Astrocyte (in vitro differentiated cells and primary cell): ENCODE measurements at regions not wholly inside any gene's neighbourhood (a gene's known extent, or its start where the extent isn't known, plus 50 kb on each side); places are given as distances from the start of the nearest gene placed in this dataset.
"Not testable (repeated sequence)": the region's sequence is repeated elsewhere in the genome, so short reads cannot be mapped to it uniquely, and the experiment has no call there.

ENCODE experiments used
- DNase-seq: peaks from one replicate; pipeline ENCODE4 v3.0.0-alpha.2; 2010; ENCODE audit warnings: low read depth
- FAIRE-seq: peaks from 2 replicates; lab custom pipeline; 2011; peaks lifted over from hg19 to GRCh38; lab: Jason Lieb, UNC
- H2AFZ ChIP-seq: 2 replicates; pipeline ENCODE4 v1.6.0; 2012; ENCODE audit warnings: low read depth, low read length, inconsistent platforms
- H3K27ac ChIP-seq: 2 replicates; pipeline ENCODE4 v1.5.1; 2011; ENCODE audit warnings: low read depth, low read length, inconsistent platforms
- H3K27me3 ChIP-seq: 2 replicates; pipeline ENCODE4 v1.6.0; 2011; ENCODE audit warnings: low read length, inconsistent platforms; ENCODE audit not compliant: insufficient read depth
- H3K36me3 ChIP-seq: 2 replicates; pipeline ENCODE4 v1.5.1; 2011; ENCODE audit warnings: low read length, inconsistent platforms; ENCODE audit not compliant: insufficient read depth
- H3K4me1 ChIP-seq: 2 replicates; pipeline ENCODE4 v1.5.1; 2011; ENCODE audit warnings: low read length, inconsistent platforms; ENCODE audit not compliant: insufficient read depth
- H3K4me2 ChIP-seq: 2 replicates; pipeline ENCODE4 v1.6.0; 2012; ENCODE audit warnings: low read length, inconsistent platforms
- H3K4me3 ChIP-seq: 2 replicates; pipeline ENCODE4 v1.5.1; 2011; ENCODE audit warnings: low read depth, mild to moderate bottlenecking, low read length, inconsistent platforms; ENCODE audit not compliant: insufficient read depth
- H3K79me2 ChIP-seq: 2 replicates; pipeline ENCODE4 v1.6.0; 2012; ENCODE audit warnings: mild to moderate bottlenecking, low read length, inconsistent platforms; ENCODE audit not compliant: insufficient read depth
- H3K9ac ChIP-seq: 2 replicates; pipeline ENCODE4 v1.6.0; 2012; ENCODE audit warnings: mild to moderate bottlenecking, low read length, inconsistent platforms
- H3K9me3 ChIP-seq: 2 replicates; pipeline ENCODE4 v1.5.1; 2012; ENCODE audit warnings: low read depth, mild to moderate bottlenecking, low read length, inconsistent platforms; ENCODE audit not compliant: insufficient read depth
- H4K20me1 ChIP-seq: 2 replicates; pipeline ENCODE4 v1.6.0; 2012; ENCODE audit warnings: low read length, inconsistent platforms; ENCODE audit not compliant: insufficient read depth
- H3K27ac Mint-ChIP-seq: one replicate; pipeline ENCODE4 v1.8.0; 2021; ENCODE audit warnings: mild to moderate bottlenecking, mixed read lengths; ENCODE audit not compliant: unreplicated experiment
- H3K27me3 Mint-ChIP-seq: one replicate; pipeline ENCODE4 v1.8.0; 2021; ENCODE audit warnings: low read depth, mixed read lengths; ENCODE audit not compliant: unreplicated experiment
- H3K36me3 Mint-ChIP-seq: one replicate; pipeline ENCODE4 v1.8.0; 2021; ENCODE audit warnings: low read depth, mixed read lengths; ENCODE audit not compliant: unreplicated experiment
- H3K4me1 Mint-ChIP-seq: one replicate; pipeline ENCODE4 v1.8.0; 2021; ENCODE audit warnings: low read depth, mixed read lengths; ENCODE audit not compliant: unreplicated experiment
- H3K4me3 Mint-ChIP-seq: one replicate; pipeline ENCODE4 v1.8.0; 2021; ENCODE audit warnings: mild to moderate bottlenecking, moderate library complexity, mixed read lengths; ENCODE audit not compliant: unreplicated experiment
- H3K9me3 Mint-ChIP-seq: one replicate; pipeline ENCODE4 v1.8.0; 2021; ENCODE audit warnings: mild to moderate bottlenecking, mixed read lengths; ENCODE audit not compliant: unreplicated experiment
- EZH2 ChIP-seq: IDR thresholded peaks from 2 replicates; pipeline ENCODE4 v1.6.1; 2012; ENCODE audit warnings: mild to moderate bottlenecking, low read length, inconsistent platforms; ENCODE audit not compliant: insufficient read depth
- TF ChIP-seq, protein P1 (sequence below): IDR thresholded peaks from 2 replicates; pipeline ENCODE4 v1.5.1; 2011; ENCODE audit warnings: low read depth, mild to moderate bottlenecking, inconsistent platforms, low read length, moderate library complexity; ENCODE audit not compliant: insufficient read depth

DNA sequence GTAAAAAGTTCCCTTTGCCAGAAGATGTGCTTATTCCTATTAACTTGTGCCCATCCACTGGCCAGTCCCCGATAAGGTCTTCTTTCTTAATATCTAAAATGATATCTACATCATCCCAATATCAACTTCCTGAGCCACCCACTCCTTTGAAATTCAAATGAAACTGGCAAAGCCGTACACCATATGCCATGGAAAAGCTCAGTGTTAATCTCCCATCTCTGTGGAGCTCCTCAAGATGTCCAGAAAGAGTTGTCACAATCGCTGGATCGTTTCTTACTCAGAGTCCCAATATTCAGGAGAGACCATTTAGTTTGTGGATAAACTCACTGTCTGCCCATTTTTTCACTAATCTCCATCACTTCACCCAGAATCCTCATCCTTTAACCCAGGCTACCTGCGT lies 420.7 kb downstream of the NPIPA8 start:
- Histone ChIP-seq H3K4me3 (no peak overlapping the region), H3K9me3 (no peaks in the 10 kb centered on the region), H2AFZ (no peak overlapping the region), H3K4me1 (no peaks in the 10 kb centered on the region), H3K36me3 (no peaks in the 10 kb centered on the region), H4K20me1 (no peaks in the 10 kb centered on the region), H3K79me2 (no peaks in the 10 kb centered on the region), H3K27ac (no peak overlapping the region), H3K27me3 (no peaks in the 10 kb centered on the region), H3K9ac (no peak overlapping the region), H3K4me2 (no peak overlapping the region)
- Mint-ChIP-seq H3K4me1 (no peaks in the 10 kb centered on the region), H3K4me3 (no peak overlapping the region), H3K9me3 (peaks cover 6% of the 10 kb centered on the region), H3K36me3 (no peaks in the 10 kb centered on the region), H3K27ac (no peak overlapping the region), H3K27me3 (no peaks in the 10 kb centered on the region)
- FAIRE-seq, result no peak
- TF ChIP-seq EZH2, result no peak
- TF ChIP-seq, protein P1, sequence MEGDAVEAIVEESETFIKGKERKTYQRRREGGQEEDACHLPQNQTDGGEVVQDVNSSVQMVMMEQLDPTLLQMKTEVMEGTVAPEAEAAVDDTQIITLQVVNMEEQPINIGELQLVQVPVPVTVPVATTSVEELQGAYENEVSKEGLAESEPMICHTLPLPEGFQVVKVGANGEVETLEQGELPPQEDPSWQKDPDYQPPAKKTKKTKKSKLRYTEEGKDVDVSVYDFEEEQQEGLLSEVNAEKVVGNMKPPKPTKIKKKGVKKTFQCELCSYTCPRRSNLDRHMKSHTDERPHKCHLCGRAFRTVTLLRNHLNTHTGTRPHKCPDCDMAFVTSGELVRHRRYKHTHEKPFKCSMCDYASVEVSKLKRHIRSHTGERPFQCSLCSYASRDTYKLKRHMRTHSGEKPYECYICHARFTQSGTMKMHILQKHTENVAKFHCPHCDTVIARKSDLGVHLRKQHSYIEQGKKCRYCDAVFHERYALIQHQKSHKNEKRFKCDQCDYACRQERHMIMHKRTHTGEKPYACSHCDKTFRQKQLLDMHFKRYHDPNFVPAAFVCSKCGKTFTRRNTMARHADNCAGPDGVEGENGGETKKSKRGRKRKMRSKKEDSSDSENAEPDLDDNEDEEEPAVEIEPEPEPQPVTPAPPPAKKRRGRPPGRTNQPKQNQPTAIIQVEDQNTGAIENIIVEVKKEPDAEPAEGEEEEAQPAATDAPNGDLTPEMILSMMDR, result no peak
- no peak for DNase-seq

DNA sequence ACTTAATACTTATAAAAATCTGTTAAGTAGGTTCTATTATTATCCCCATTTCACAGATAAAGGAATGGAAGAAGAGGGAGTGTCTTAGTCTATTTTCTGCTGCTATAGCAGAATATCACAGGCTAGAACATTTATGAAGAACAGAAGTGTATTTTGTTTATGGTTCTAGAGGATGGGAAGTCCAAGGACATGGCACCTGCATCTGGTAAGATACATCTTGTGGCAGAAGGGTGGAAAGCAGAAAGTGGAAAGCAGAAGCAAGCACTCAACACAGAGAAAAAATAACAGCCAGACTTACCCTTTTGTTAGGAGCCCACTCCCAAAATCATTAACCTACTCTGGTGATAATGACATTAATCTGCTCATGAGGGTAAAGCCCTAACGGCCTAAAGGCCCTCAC lies 422.4 kb downstream of the NPIPA8 start:
- DNase-seq (no peak), FAIRE-seq (no peak)
- H3K36me3 ChIP-seq, result no peaks in the 10 kb centered on the region
- no peak overlapping the region for H3K4me2 ChIP-seq
- H3K4me3 ChIP-seq, result no peak overlapping the region
- no peaks in the 10 kb centered on the region for H3K9me3 ChIP-seq
- TF ChIP-seq, protein P1, result no peak
- TF ChIP-seq EZH2, result no peak
- no peak overlapping the region for H3K27ac ChIP-seq
- H3K9me3 Mint-ChIP-seq, result peaks cover 3% of the 10 kb centered on the region
- H3K27me3 ChIP-seq, result no peaks in the 10 kb centered on the region
- H3K4me1 ChIP-seq, result no peaks in the 10 kb centered on the region
- no peaks in the 10 kb centered on the region for H3K27me3 Mint-ChIP-seq
- H3K9ac ChIP-seq, result no peak overlapping the region
- H3K79me2 ChIP-seq, result no peaks in the 10 kb centered on the region
- H4K20me1 ChIP-seq, result no peaks in the 10 kb centered on the region
- H2AFZ ChIP-seq, result no peak overlapping the region
- H3K4me1 Mint-ChIP-seq, result no peaks in the 10 kb centered on the region
- no peaks in the 10 kb centered on the region for H3K36me3 Mint-ChIP-seq
- no peak overlapping the region for H3K4me3 Mint-ChIP-seq
- no peak overlapping the region for H3K27ac Mint-ChIP-seq

DNA sequence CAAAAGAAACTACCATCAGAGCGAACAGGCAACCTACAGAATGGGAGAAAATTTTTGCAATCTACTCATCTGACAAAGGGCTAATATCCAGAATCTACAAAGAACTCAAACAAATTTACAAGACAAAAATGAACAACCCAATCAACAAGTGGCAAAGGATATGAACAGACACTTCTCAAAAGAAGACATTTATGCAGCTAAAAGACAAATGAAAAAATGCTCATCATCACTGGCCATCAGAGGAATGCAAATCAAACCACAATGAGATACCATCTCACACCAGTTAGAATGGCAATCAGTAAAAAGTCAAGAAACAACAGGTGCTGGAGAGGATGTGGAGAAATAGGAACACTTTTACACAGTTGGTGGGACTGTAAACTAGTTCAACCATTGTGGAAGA lies 425.0 kb downstream of the NPIPA8 start:
- not testable (repeated sequence) for H3K9me3 Mint-ChIP-seq, DNase-seq, H4K20me1 ChIP-seq, H3K79me2 ChIP-seq, H3K9me3 ChIP-seq, H3K36me3 ChIP-seq, H2AFZ ChIP-seq, H3K27ac ChIP-seq, FAIRE-seq, H3K4me1 ChIP-seq, H3K27me3 Mint-ChIP-seq, H3K36me3 Mint-ChIP-seq, H3K27me3 ChIP-seq, H3K4me1 Mint-ChIP-seq, H3K9ac ChIP-seq, H3K4me2 ChIP-seq, H3K4me3 ChIP-seq, H3K27ac Mint-ChIP-seq, H3K4me3 Mint-ChIP-seq

DNA sequence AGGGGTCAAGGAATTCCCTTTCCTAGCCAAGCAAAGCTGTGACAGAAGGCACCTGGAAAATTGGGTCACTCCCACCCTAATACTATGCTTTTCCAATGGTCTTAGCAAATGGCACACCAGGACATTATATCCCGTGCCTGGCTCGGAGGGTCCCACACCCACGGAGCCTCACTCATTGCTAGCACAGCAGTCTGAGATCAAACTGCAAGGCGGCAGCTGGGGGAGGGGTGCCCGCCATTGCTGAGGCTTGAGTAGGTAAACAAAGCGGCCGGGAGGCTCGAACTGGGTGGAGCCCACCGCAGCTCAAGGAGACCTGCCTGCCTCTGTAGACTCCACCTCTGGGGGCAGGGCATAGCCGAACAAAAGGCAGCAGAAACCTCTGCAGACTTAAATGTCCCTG lies 429.9 kb downstream of the NPIPA8 start:
- H3K27ac ChIP-seq, result not testable (repeated sequence)

More for the DNA sequence above, 429.9 kb downstream of the NPIPA8 start:
- not testable (repeated sequence) for H3K36me3 Mint-ChIP-seq, H3K36me3 ChIP-seq, H3K4me1 Mint-ChIP-seq, H3K9me3 Mint-ChIP-seq, H3K4me2 ChIP-seq, H3K27me3 Mint-ChIP-seq, DNase-seq, H3K27me3 ChIP-seq, H3K4me3 Mint-ChIP-seq, H4K20me1 ChIP-seq, H3K9me3 ChIP-seq, H3K27ac Mint-ChIP-seq, FAIRE-seq, H3K4me3 ChIP-seq, H3K79me2 ChIP-seq, H2AFZ ChIP-seq, H3K4me1 ChIP-seq, H3K9ac ChIP-seq
